ENCODE measurements at regions not wholly inside any gene's neighbourhood (a gene's known extent, or its start where the extent isn't known, plus 50 kb on each side); places are given as distances from the start of the nearest gene placed in this dataset.
"Not testable (repeated sequence)": the region's sequence is repeated elsewhere in the genome, so short reads cannot be mapped to it uniquely, and the experiment has no call there.

DNA sequence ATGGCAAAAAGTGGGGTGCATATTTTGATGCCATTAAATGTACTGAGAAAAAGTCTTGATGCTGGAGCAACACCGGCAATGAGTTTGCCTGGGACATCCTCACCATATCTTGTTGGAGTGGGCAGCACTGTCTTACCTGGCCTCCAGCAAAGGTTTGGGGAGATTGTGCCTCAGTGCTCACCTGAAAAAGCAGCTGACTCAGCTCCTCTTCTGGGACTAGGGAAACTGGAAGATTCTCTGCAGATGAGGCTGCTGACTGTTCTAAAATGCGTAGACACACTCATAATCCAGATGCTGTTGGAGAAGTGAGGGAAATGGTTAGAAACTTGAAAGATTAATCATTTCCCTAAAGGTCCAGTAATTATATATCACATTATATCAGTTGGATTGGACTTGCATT, 593.7 kb upstream of the HS3ST1 start:
- DNase-seq = no peak

DNA sequence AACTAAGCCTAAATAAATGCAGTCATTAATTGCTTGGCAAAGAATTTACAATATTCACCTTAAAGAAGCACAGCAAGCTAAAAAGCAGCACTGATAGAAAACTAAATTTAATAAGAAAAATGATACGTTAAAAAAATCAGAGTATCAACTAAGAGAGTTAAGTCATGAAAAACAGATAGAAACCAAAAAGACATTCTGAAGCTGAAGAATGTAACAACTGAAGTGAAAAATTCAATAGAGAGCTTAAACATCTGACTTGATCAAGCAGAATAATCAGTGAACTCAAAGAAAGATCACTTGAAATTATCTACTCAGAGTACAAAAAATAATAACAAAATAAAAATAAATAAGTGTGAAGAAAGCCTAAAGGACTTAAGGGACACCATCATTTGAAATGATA, 588.0 kb upstream of the HS3ST1 start:
- DNase-seq = no peak

DNA sequence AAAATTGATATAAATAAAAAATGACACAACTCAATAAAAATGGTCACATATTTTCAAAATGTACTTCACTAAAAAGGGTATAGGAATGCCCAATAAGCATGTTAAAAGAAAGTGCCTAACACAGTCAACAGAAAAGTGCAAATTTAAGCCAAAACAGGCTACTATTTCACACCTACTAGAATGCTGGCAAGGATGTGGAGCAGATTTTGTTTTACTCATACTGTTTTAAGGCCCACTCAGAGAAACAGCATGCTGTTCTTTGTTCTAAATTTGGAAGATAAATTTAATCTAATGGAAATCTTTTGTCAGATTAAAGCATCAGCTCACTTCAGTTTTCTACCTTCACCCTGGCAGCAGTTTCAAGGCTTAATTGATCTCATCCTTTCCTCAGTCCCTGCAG, 576.8 kb upstream of the HS3ST1 start:
- no peak for DNase-seq

DNA sequence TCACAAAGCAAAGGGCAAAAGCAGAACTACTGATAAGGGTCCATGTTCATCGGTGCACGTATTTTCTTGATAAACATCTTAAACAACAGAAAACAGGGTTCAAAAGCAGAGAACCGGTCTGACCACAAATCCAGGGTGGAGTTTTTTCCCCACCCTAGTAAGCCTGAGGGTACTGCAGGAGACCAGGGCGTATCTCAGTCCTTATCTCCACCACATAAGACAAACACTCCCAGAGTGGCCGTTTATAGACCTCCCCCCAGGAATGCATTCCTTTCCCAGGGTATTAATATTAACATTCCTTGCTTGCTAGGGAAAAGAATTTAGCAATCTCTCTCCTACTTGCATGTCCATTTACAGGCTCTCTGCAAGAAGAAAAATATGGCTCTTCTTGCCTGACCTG, 567.9 kb upstream of the HS3ST1 start:
- not testable (repeated sequence) for DNase-seq

DNA sequence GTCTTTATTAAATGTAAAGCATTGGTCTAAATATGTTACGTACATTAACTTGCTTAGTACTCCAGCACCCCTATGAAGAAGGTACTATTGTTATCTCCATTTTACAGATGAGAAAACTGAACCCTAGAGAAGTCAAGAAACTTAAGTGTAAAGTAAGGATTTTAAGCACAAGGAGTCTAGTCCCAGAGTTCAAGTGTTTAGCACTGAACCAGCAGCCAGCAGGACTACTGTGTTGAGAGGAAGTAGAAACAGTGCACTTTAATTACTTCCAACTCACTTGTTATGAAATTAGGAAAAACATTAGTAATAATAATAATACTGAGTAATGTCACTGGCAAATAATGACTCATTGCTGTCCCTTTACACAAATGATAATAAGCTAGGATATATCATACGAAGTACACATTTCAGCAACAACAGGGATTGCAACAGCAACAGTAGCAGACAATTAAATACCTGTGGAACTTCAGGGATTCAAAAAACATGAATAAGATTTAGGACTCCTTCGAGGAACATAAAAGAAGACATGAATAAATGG, 548.1 kb upstream of the HS3ST1 start:
- DNase-seq = no peak

DNA sequence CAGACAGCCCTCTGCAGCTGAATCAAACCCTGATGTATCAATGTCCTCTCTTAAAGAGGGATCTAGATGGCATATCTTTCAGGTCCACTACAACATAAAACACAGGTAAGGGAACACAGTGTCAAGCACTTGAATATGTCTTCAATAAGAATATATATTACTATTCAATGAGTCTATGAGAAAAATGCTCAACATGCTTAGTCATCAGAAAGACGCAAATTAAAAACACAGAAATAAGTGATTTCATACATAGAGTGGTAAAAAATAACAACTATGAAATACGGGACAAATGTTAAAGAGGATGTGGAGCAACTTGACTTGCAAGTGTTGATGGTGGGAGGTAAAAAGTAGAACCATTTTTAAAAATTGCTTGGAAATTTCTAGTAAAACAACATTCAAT, 544.6 kb upstream of the HS3ST1 start:
- DNase-seq = no peak

DNA sequence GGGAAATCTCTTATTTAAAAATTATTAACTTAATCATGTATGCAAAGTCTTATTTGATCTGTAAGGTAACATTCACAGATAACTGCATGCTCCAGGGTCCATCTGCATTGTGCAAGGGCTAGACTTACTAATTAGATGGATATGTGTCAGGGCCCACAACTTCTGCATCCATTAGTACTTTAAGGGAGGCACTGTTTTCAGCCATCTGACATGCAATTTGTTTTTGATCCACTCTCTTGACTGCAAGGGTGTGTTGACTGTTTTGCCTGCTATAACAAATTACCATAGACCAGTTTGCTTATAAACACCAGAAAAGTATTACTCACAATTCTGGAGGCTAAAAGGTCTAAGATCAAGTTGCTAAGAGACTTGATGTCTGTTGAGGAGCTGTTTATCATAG, 542.1 kb upstream of the HS3ST1 start:
- no peak for DNase-seq

DNA sequence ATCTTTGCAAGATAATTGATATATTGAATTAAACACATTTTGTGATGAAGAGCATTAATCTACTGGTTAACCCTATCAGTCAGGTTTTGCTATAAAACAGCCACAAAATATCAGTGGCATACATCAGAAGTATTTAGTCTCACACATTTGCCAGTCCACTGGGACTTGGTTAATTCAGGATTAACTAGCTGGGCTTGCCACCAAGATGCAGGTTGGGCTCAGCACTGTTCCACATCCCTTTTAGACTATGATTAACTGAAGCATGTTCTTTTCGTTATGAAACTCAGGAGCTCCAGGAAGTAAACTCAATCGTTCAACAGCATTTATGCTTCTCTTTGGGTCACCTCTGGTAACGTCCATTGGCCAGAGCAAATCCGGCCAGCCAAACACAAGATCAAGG, 538.1 kb upstream of the HS3ST1 start:
- DNase-seq = no peak

DNA sequence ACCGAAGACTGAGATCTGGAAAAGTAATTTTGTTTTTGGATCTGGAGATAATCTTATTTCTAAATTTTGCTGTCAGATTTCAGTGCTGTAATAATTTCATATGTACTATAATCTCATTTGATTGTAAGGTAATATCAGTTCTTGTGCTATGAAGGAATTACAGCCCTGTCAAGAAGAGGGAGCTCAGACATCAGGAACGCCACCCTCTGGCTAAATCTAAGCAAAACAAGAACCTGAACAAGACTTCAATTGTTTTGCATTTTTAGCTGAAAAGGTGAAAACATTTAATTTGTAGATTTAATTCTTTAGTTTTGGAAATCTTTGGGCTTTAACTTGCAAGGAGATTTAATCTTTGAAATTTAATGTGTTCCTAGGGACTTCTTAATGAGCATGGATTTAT, 525.4 kb upstream of the HS3ST1 start:
- DNase-seq = peak; percentile 69 to 86

DNA sequence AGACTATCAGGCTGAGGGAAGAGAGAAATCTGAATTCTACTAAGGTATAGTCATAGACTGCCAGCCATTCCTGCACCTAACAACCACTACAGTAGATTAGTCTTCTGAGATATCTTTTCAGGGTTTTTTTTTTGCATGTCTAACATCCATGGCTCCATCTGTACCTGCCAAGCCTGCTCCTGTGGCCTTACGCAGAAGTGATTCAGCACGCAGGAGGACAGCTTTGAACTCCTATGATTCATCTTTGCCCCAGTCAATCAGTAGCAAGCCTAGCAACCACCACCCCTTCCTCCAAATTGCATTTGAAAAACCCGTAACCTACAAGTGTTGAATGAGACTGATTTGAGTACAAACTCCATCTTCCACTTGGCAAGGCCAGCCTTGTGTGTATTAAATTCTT, 520.7 kb upstream of the HS3ST1 start:
- no peak for DNase-seq

DNA sequence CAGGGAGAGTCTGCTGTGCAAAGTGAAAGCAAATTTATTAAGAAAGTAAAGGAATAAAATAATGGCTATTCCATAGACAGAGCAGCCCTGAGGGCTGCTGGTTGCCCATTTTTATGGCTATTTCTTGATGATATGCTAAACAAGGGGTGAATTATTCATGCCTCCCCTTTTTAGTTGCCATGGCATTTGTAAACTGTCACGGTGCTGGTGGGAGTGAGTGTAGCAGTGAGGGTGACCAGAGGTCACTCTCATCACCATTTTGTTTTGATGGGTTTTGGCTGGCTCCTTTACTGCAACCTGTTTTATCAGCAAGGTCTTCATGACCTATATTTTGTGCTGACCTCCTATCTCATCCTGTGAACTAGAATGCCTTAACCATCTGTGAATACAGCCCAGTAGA, 518.9 kb upstream of the HS3ST1 start:
- not testable (repeated sequence) for DNase-seq

DNA sequence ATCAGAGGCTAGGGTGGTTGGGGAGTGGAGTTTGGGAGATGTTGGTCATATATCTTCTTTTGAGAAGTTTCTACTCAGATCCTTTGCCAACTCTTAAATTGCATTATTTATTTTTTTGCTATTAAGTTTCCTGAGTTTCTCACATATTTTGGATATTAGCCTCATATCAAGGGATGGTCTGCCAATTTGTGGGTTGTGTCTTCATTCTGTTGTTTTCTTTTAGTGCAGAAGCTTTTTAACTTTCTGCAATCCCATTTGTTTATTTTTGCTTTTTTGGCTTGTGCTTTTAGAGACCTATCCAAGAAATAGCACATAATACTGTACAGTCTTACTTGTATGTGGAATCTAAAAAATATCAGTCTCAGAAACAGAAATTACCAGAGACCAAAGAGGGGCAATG, 509.2 kb upstream of the HS3ST1 start:
- no peak for DNase-seq

DNA sequence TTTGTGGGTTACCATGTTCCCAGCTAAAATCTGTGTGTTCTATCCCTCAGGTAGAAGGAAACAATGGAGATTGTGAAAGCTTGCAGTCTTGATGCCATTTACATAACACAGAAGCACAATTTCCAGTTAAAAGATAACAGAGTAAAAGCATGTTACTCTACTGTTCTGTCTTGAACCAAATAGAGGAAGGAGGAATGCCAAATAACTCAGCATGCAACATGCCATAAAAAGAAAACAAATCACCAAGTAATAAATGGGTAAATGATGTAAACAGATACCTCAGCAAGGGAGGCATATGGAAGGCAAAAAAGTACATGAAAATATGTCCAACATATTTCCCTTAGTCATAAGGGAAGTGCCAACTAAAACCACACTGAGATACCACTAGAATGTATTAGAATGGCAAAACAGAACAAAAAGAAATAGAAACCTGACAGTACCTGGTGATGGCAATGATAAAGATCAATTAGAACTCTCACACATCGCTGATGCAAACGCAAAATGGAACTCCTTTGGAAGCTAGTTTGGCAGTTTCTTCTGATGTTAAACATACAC, 502.6 kb upstream of the HS3ST1 start:
- DNase-seq = no peak

DNA sequence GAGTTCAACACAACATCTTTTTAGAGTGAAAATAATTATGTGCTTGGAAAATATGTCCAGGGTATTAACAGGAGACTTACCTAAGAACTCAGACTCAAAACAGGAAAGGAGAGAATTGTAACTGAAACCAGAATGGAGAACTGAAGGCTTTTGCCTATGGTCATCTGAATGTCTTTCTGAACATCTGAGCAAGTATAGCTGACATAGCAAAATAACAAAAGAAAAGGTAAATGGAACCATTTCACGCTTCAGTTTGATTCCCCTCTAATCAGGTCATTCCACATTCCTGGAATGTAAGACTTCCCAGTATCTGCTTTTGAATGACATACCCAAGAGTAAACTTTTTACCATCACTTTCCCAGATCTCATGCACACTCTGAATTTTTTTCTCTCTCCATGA, 500.4 kb upstream of the HS3ST1 start:
- DNase-seq = no peak

DNA sequence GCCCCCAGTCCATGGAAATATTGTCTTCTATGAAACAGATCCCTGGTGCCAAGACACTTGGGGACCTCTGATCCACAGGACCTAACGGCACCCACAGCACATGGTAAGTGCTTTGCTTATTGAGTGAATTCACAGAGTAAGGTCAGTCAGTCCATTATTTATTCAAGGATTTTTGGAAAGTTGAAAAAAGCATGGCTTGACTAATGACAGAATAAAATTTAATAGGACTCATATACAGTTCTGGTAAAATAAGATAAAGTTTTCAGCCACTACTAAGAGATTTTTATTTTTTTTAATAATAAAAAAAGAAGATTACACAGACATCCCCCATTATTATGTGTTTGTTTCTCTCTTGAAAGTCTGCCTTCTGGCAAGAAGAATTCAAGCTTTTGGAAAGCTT, 490.6 kb upstream of the HS3ST1 start:
- no peak for DNase-seq

DNA sequence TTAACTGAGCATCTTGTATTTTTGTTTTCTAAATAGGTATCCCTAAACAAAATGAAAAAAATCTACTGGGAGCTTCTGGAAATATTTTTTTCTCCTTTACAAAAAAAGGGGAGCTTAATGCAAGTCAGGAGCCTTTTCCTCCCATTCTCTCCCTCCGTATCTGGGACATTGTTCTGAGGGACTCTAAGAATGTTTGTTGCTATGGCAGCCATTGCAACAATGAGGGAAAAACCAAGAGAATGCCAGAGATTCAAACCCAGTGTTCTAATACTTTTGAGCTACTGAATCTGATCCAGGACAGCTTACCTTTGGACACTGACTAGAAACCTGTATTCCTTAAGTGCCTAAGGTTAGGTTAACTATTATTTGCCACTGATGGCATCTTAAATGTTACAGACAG, 485.7 kb upstream of the HS3ST1 start:
- no peak for DNase-seq

DNA sequence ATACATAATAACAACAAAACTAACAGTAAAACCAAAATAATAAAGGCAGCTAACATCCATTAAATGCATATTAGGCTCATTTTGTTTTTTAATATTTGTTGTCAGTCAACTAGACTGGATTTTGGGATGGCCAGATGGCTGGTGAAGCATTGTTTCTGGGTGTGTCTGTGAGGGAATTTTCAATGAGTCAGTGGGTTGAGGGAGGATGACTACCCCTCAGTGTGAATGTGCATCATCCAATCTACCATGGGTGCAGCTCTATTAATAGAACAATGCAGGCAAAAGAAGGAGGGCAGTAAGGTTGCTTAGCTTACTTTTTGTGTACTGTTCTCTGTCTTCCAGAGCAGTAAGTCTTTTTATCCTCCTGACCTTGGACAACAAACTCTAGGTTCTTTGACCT, 484.2 kb upstream of the HS3ST1 start:
- DNase-seq = no peak

DNA sequence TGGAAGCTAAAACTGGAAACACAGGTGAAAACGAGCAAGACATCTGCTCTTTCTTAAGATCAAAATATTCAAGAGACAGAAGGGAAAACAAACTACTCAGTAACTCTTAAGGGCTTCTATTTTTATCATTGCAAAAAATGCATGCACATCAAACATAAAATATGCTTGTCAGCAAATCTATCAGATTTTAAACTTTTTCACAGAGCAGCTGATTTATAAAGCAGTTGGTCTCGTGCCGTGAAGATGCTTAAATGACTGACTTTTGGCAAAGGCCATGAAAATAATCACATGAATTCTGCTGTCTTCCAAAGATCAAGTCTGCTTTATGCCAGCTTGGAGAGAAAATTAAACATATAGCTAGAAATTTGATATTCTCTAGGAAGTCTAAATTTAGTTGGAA, 482.1 kb upstream of the HS3ST1 start:
- no peak for DNase-seq

DNA sequence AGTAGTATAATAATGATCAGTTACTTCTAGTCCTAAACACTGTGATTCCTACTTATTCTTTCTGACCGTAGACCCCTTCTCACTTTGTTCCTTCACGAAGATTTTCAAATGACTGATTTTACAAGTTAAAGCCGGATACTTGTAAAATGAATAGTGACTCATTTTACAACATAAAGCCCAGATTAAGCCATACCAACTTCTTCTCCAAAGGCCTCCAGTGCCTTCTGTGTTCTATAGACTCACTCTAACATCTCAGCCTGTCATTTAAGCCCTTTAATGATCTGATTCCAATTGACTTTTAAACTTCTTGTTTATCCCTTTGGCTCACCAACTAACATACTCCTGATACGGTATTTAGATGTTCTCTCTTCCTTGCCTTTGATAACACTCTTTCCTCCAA, 480.0 kb upstream of the HS3ST1 start:
- DNase-seq = no peak

DNA sequence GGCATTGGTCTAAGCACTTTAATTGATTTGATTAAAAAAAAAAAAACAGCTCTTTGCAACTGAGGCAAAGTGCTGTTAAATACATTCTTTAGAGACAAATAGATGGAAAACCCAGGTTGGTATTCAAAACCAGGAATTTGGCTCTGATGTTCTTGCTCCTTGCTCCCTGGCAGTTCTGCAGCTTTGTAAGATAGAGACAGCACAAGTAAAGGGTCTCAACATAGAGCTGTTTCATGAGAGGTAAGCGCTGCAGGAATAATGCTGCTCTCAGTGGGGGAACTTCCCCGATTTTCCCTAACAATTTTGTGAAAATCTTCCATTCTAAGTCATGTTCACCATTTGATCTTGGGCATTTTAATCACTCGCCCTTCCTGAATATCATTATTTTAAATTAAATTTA, 479.5 kb upstream of the HS3ST1 start:
- no peak for DNase-seq

DNA sequence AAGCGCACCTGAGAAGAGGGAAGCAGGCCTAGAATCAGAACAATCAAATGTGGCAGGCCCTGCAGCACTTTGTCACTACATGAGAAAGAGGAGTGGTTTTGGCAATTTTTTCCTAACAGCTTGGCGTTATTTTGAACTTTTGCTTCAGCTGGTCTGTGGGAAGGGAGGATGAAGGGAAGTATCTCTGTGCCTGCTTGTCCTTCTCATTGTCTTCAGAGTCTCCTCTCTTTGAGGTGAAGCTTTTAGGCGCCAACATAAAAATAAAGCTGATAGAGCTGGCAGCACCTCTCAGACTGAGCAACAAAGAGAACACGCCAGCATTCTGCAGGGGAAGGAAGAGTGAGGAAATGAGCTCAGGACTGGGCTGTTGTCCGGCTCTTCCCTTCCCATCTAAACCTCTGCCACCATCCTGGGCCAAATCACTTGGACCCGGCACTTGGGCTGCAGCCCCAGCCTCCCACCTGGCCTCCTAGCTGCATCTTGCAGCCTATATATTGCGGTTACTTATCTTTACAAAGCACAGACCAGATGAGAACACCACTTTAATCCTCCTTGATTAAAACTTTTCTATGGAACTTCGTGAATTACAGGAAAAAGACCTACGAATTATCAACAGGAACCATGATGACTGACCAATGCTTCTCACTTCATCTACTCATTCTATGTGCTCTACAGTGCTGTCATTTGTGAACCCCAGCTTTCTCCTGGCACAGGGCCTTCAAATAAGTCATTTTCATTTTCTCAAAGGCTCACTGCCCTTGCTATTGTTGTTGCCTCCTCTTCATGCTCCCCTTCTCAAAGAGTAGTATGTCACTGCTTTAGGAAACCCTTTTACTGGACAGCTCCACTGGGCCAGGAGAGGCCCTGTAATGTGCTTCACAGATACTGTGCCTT, 476.4 kb upstream of the HS3ST1 start:
- no peak for DNase-seq

DNA sequence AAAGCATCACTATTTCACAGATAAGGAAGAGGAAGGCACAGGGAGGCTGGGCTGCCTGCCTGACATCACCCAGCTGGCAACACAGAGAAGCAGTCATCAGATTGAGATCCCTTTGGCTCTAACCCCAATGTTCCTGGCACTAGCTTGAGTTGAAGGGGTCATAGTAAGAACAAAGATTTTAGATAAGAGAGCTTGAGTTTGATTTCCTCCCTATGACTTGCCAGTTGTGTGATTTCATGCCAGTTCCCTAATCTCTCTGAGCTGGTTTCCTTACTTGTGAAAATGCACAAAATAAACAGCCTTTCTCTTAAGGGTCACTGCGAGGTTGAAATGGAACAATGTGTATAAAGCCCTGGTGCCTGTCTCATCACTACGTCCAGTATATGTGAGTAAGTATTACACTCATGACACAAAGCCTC, 475.4 kb upstream of the HS3ST1 start:
- DNase-seq = no peak

DNA sequence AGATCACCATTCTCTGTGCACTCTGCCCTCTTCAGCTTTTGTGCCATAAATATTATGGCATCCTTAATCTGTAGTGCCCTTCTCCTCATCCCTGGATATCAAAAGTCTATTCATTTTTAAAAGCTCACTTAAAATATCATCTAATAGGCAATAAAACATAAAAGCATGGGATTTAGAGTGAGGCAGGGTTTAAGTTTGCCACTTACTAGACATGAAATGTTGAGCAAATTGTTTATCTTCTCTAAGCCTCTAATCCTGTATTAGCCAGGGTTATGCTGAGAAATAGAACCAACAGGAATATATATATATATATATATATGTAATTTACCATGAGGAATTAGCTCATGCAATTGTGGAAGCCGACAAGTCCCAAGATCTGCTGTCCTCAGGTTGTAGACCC, 472.4 kb upstream of the HS3ST1 start:
- no peak for DNase-seq

DNA sequence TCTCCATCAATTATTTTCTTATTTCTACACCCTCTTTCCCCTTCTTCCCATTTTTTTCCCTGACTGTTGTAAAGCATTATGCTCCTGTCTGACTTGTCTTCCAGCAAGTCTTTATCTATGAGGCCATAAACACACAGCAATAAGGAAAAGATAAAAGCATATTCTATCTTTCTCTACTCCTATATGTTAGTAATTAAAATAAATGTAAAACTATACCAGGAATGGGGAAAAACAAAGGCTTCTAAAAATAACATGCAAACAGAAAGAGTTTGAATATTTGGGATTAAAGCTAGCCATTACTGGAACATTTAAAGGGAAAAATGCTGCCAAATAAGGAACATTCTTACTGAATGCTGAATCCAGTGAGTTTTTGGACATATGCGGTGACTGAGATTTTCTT, 471.7 kb upstream of the HS3ST1 start:
- DNase-seq = no peak

DNA sequence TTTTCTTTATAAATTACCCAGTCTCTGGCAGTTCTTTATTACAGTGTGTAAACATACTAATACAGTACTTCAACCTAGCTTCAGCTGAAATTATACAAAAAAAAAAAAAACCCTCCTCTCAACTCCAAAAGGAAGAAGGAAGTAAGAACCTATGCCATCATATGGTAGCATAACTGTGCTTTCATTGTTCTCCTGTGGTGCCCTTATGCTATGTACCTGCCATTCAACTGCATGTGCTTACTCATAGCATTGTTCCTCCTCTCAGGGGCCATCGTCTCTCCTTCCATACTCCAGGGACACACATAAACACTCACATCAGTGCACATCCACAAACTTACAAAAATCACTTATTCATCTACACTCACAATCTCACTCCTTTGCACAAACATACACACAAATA, 470.1 kb upstream of the HS3ST1 start:
- DNase-seq = no peak
